ENCODE measurements at regions not wholly inside any gene's neighbourhood (a gene's known extent, or its start where the extent isn't known, plus 50 kb on each side); places are given as distances from the start of the nearest gene placed in this dataset.

- Histone ChIP-seq H3K27me3 (ENCODE audit: control insufficient read depth, insufficient read depth, low read length) (no peaks in the 10 kb centered on the region), H3K4me1 (ENCODE audit: control insufficient read depth, insufficient read depth, low read length) (no peaks in the 10 kb centered on the region), H3K9me3 (ENCODE audit: control insufficient read depth, insufficient read depth, low read depth, low read length) (no peaks in the 10 kb centered on the region), H3K4me3 (ENCODE audit: low read depth in 2 of 2, low read length in 2 of 2) (no peak overlapping the region), H3K27ac (ENCODE audit: low read length) (no peak overlapping the region), H3K36me3 (ENCODE audit: control insufficient read depth, insufficient read depth, low read length) (no peaks in the 10 kb centered on the region)
- no TSS peak for BruUV-seq (replicated peaks)
- ChIA-PET POLR2A (no interaction called here), CTCF (no interaction called here)
- in situ Hi-C loops (cut with HindIII; ENCODE audit: low pct_unique_long_range_greater_than_20kb, low sequenced_read_pairs) = no loop called here
- intact Hi-C loops (cut with micrococcal nuclease; ENCODE audit: unreplicated experiment) = loop anchor here (10.0 kb wide), 2 partner anchors 391 to 671 kb away; no protein-coding TSS in a partner anchor
- TF ChIP-seq REST (IDR thresholded peaks at IDR 0.05; ENCODE audit: insufficient read depth in 1 of 2, low read depth in 2 of 2, low read length in 1 of 2) (no peak), POLR2AphosphoS5 (IDR thresholded peaks at IDR 0.05; ENCODE audit: low read depth, low read length) (no peak), SIN3A (IDR thresholded peaks at IDR 0.05; ENCODE audit: borderline replicate concordance, insufficient read depth, low read depth, low read length) (no peak), TCF7L2 (IDR thresholded peaks at IDR 0.05; ENCODE audit: low read depth, low read length) (no peak)
- TF ChIP-seq, protein P1, sequence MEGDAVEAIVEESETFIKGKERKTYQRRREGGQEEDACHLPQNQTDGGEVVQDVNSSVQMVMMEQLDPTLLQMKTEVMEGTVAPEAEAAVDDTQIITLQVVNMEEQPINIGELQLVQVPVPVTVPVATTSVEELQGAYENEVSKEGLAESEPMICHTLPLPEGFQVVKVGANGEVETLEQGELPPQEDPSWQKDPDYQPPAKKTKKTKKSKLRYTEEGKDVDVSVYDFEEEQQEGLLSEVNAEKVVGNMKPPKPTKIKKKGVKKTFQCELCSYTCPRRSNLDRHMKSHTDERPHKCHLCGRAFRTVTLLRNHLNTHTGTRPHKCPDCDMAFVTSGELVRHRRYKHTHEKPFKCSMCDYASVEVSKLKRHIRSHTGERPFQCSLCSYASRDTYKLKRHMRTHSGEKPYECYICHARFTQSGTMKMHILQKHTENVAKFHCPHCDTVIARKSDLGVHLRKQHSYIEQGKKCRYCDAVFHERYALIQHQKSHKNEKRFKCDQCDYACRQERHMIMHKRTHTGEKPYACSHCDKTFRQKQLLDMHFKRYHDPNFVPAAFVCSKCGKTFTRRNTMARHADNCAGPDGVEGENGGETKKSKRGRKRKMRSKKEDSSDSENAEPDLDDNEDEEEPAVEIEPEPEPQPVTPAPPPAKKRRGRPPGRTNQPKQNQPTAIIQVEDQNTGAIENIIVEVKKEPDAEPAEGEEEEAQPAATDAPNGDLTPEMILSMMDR (IDR thresholded peaks at IDR 0.05) = no peak
- no peak for DNase-seq (ENCODE audit: low read depth, low spot score)
- ATAC-seq = no peak
Observed at GRCh38 chr20:20834008-20834407, 121.6 kb upstream of the RALGAPA2 start.

- BruUV-seq (replicated peaks) = no TSS peak
- intact Hi-C loops (cut with micrococcal nuclease; ENCODE audit: unreplicated experiment) = loop anchor here (10.0 kb wide), 2 partner anchors 392 to 672 kb away; no protein-coding TSS in a partner anchor
- POLR2A ChIA-PET = no interaction called here
- Histone ChIP-seq H3K4me3 (ENCODE audit: low read depth in 2 of 2, low read length in 2 of 2) (no peak overlapping the region), H3K27me3 (ENCODE audit: control insufficient read depth, insufficient read depth, low read length) (no peaks in the 10 kb centered on the region), H3K4me1 (ENCODE audit: control insufficient read depth, insufficient read depth, low read length) (no peaks in the 10 kb centered on the region), H3K36me3 (ENCODE audit: control insufficient read depth, insufficient read depth, low read length) (no peaks in the 10 kb centered on the region), H3K9me3 (ENCODE audit: control insufficient read depth, insufficient read depth, low read depth, low read length) (no peaks in the 10 kb centered on the region), H3K27ac (ENCODE audit: low read length) (no peak overlapping the region)
- CTCF ChIA-PET = no interaction called here
- in situ Hi-C loops (cut with HindIII; ENCODE audit: low pct_unique_long_range_greater_than_20kb, low sequenced_read_pairs) = no loop called here
- no peak for ATAC-seq
- DNase-seq (ENCODE audit: low read depth, low spot score) = no peak
- TF ChIP-seq SIN3A (IDR thresholded peaks at IDR 0.05; ENCODE audit: borderline replicate concordance, insufficient read depth, low read depth, low read length) (no peak), TCF7L2 (IDR thresholded peaks at IDR 0.05; ENCODE audit: low read depth, low read length) (no peak), REST (IDR thresholded peaks at IDR 0.05; ENCODE audit: insufficient read depth in 1 of 2, low read depth in 2 of 2, low read length in 1 of 2) (no peak), POLR2AphosphoS5 (IDR thresholded peaks at IDR 0.05; ENCODE audit: low read depth, low read length) (no peak)
- TF ChIP-seq, protein P1 (IDR thresholded peaks at IDR 0.05) = no peak
Observed at GRCh38 chr20:20832715-20833114, 120.3 kb upstream of the RALGAPA2 start.
